ENCODE measurements at regions not wholly inside any gene's neighbourhood (a gene's known extent, or its start where the extent isn't known, plus 50 kb on each side); places are given as distances from the start of the nearest gene placed in this dataset.

GRCh38 chr2:154554046-154554445 lies 144.4 kb upstream of the KCNJ3 start:
- ChIA-PET CTCF (no interaction called here), POLR2A (ENCODE audit: unreplicated experiment) (no interaction called here)
- H4K8ac ChIP-seq (ENCODE audit: low read depth in 2 of 2, low read length in 2 of 2) = no peak overlapping the region
- intact Hi-C loops (cut with micrococcal nuclease) (no loop called here), dilution Hi-C loops (cut with HindIII; ENCODE audit: low sequenced_read_pairs, unreplicated experiment) (no loop called here), in situ Hi-C loops (cut with MboI; ENCODE audit: low sequenced_read_pairs) (no loop called here)
- BruUV-seq (replicated peaks) = no TSS peak
- no peaks in the 10 kb centered on the region for H3K36me3 ChIP-seq (ENCODE audit: control insufficient read depth, insufficient read depth, low read length)
- no peak overlapping the region for H3K27ac ChIP-seq (ENCODE audit: insufficient read depth, low read length)
- H3K9ac ChIP-seq (ENCODE audit: low read depth, low read length) = no peak overlapping the region
- TF ChIP-seq NFE2L2 (IDR thresholded peaks at IDR 0.05; ENCODE audit: low read depth, low read length) (no peak), ELK1 (IDR thresholded peaks at IDR 0.05; ENCODE audit: borderline replicate concordance, low read depth, low read length) (no peak), RFX5 (IDR thresholded peaks at IDR 0.05; ENCODE audit: low read depth, low read length) (no peak), CEBPB (IDR thresholded peaks at IDR 0.05; ENCODE audit: low read depth, low read length) (no peak), RCOR1 (IDR thresholded peaks at IDR 0.05; ENCODE audit: insufficient replicate concordance, low read length) (no peak), CHD1 (IDR thresholded peaks at IDR 0.05; ENCODE audit: low read depth, low read length) (no peak), SMC3 (IDR thresholded peaks at IDR 0.05; ENCODE audit: low read depth, low read length) (no peak), BHLHE40 (IDR thresholded peaks at IDR 0.05; ENCODE audit: low read depth, low read length) (no peak), MAFK (IDR thresholded peaks at IDR 0.05; ENCODE audit: low read depth, low read length) (no peak), MXI1 (IDR thresholded peaks at IDR 0.05; ENCODE audit: borderline replicate concordance, low read depth, low read length) (no peak), MAZ (IDR thresholded peaks at IDR 0.05; ENCODE audit: borderline replicate concordance, low read depth, low read length) (no peak), POLR2A (IDR thresholded peaks at IDR 0.05; ENCODE audit: low read depth, low read length) (no peak), RAD21 (IDR thresholded peaks at IDR 0.05; ENCODE audit: low read length) (no peak)
- TF ChIP-seq, protein P1, sequence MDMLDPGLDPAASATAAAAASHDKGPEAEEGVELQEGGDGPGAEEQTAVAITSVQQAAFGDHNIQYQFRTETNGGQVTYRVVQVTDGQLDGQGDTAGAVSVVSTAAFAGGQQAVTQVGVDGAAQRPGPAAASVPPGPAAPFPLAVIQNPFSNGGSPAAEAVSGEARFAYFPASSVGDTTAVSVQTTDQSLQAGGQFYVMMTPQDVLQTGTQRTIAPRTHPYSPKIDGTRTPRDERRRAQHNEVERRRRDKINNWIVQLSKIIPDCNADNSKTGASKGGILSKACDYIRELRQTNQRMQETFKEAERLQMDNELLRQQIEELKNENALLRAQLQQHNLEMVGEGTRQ (IDR thresholded peaks at IDR 0.05; ENCODE audit: low read depth, low read length) = no peak
- TF ChIP-seq, protein P2, sequence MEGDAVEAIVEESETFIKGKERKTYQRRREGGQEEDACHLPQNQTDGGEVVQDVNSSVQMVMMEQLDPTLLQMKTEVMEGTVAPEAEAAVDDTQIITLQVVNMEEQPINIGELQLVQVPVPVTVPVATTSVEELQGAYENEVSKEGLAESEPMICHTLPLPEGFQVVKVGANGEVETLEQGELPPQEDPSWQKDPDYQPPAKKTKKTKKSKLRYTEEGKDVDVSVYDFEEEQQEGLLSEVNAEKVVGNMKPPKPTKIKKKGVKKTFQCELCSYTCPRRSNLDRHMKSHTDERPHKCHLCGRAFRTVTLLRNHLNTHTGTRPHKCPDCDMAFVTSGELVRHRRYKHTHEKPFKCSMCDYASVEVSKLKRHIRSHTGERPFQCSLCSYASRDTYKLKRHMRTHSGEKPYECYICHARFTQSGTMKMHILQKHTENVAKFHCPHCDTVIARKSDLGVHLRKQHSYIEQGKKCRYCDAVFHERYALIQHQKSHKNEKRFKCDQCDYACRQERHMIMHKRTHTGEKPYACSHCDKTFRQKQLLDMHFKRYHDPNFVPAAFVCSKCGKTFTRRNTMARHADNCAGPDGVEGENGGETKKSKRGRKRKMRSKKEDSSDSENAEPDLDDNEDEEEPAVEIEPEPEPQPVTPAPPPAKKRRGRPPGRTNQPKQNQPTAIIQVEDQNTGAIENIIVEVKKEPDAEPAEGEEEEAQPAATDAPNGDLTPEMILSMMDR (conservative IDR thresholded peaks at IDR 0.05; ENCODE audit: low read depth, low read length) = no peak
- H2AK9ac ChIP-seq (replicated peaks; ENCODE audit: low read depth, low read length, poor library complexity) = no peak overlapping the region
- H3K23ac ChIP-seq (ENCODE audit: low read depth, low read length) = no peak overlapping the region
- no peak overlapping the region for H2AK5ac ChIP-seq (ENCODE audit: low read depth, low read length)
- no peaks in the 10 kb centered on the region for H3K79me1 ChIP-seq (ENCODE audit: low read depth in 1 of 2, low read length in 2 of 2)
- H3K4me3 ChIP-seq (ENCODE audit: insufficient read depth, low read depth, low read length) = no peak overlapping the region
- H3K4me2 ChIP-seq (ENCODE audit: low read depth, low read length) = no peak overlapping the region
- H2AFZ ChIP-seq (replicated peaks; ENCODE audit: low read length, poor library complexity) = no peak overlapping the region
- no peak overlapping the region for H4K5ac ChIP-seq (ENCODE audit: low read depth, low read length)
- no peak overlapping the region for H3K14ac ChIP-seq (replicated peaks; ENCODE audit: low read depth, low read length)
- no peak overlapping the region for H2BK15ac ChIP-seq (ENCODE audit: low read depth, low read length)
- no peaks in the 10 kb centered on the region for H4K20me1 ChIP-seq (ENCODE audit: insufficient read depth, low read length)
- no peak overlapping the region for H2BK5ac ChIP-seq (ENCODE audit: low read depth, low read length, poor library complexity, severe bottlenecking)
- H4K91ac ChIP-seq (ENCODE audit: insufficient read depth, low read depth, low read length) = no peak overlapping the region
- no peak overlapping the region for H2BK20ac ChIP-seq (ENCODE audit: low read depth, low read length)
- no peaks in the 10 kb centered on the region for H3K4me1 ChIP-seq (ENCODE audit: control insufficient read depth, insufficient read depth, low read length)
- H3K18ac ChIP-seq (ENCODE audit: low read depth, low read length) = no peak overlapping the region
- ATAC-seq (ENCODE audit: low read depth) (no peak), DNase-seq (no peak)
- H3K56ac ChIP-seq (ENCODE audit: extremely low read depth, insufficient read depth, low read length) = no peak overlapping the region
- no peaks in the 10 kb centered on the region for H3K27me3 ChIP-seq (ENCODE audit: control insufficient read depth, insufficient read depth, low read length)
- no peak overlapping the region for H3K4ac ChIP-seq (ENCODE audit: low read depth, low read length)
- 0 out of 2 replicates have a peak, but pooled peaks cover 3% of the 10 kb centered on the region for H3K9me3 ChIP-seq (ENCODE audit: control insufficient read depth, insufficient read depth, low read length)
- H2BK120ac ChIP-seq (ENCODE audit: low read depth, low read length) = no peak overlapping the region
- H3K9me1 ChIP-seq (ENCODE audit: insufficient read depth, low read length) = no peaks in the 10 kb centered on the region
